Upper lobe of left lung (tissue), 4 donors: ENCODE measurements at regions not wholly inside any gene's neighbourhood (a gene's known extent, or its start where the extent isn't known, plus 50 kb on each side); places are given as distances from the start of the nearest gene placed in this dataset.

Experiments used
- EP300 ChIP-seq, 4 donors: sonication (generic); formaldehyde crosslinking; IDR thresholded peaks; one replicate each; pipeline ENCODE4 v1.5.1; 2017; ENCODE audit warnings: antibody characterized with exemption in 4 of 4, control low read depth in 2 of 4
- POLR2A ChIP-seq, 4 donors: fragments of 450-650 bp; IDR thresholded peaks; one replicate each; pipeline ENCODE4 v1.5.1; 2016 to 2017; ENCODE audit warnings: antibody characterized with exemption in 4 of 4, mild to moderate bottlenecking in 2 of 4
- POLR2AphosphoS5 ChIP-seq, 2 donors: sonication (generic); formaldehyde crosslinking; IDR thresholded peaks; one replicate each; pipeline ENCODE4 v1.5.1; 2017; ENCODE audit warnings: antibody characterized with exemption in 2 of 2
- TF ChIP-seq, protein P1 (sequence below), 6 experiments: fragments of 450-650 bp in 4 of 6; fragments of 200-600 bp in 2 of 6; sonication (generic) in 2 of 6; IDR thresholded peaks; one replicate each; pipeline ENCODE4 v1.5.1; 2016 to 2019; ENCODE audit warnings: antibody characterized with exemption in 6 of 6

DNA sequence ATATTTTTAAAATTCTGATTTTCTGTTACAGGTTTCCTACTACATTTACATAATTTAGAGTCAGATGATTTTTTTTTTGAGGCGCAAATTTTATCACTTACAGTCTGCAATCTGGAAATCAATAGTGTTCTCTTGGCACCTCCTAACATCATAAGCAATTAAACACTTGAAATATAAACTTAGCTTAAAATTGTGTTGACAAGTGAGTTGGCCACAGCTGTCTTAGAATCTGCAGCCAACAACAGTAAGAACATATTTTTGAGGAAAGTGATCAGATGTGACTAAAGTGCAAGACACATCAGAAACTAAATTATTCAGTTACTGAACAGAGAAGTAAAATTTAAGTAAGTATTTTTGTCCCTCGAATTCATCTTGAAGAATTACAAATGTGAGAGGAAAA is 726.7 kb upstream of the LRATD1 start:
- TF ChIP-seq, protein P1, sequence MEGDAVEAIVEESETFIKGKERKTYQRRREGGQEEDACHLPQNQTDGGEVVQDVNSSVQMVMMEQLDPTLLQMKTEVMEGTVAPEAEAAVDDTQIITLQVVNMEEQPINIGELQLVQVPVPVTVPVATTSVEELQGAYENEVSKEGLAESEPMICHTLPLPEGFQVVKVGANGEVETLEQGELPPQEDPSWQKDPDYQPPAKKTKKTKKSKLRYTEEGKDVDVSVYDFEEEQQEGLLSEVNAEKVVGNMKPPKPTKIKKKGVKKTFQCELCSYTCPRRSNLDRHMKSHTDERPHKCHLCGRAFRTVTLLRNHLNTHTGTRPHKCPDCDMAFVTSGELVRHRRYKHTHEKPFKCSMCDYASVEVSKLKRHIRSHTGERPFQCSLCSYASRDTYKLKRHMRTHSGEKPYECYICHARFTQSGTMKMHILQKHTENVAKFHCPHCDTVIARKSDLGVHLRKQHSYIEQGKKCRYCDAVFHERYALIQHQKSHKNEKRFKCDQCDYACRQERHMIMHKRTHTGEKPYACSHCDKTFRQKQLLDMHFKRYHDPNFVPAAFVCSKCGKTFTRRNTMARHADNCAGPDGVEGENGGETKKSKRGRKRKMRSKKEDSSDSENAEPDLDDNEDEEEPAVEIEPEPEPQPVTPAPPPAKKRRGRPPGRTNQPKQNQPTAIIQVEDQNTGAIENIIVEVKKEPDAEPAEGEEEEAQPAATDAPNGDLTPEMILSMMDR (IDR thresholded peaks at IDR 0.05) = no peak
- TF ChIP-seq POLR2A (IDR thresholded peaks at IDR 0.05) = no peak
- no peak for TF ChIP-seq POLR2AphosphoS5 (IDR thresholded peaks at IDR 0.05)
- TF ChIP-seq EP300 (IDR thresholded peaks at IDR 0.05) = no peak
